OCI-LY7 (cell line): ENCODE measurements at regions not wholly inside any gene's neighbourhood (a gene's known extent, or its start where the extent isn't known, plus 50 kb on each side); places are given as distances from the start of the nearest gene placed in this dataset.

Experiments used
- BruUV-seq: library from RNA; stranded (reverse); fragments of 400-500 nt; replicated peaks from 2 replicates; lab custom pipeline; 2021; lab: Mats Ljungman, UMichigan
- CTCF ChIA-PET: fragments of 300-600 bp; sonication (Branson Sonifier 250); formaldehyde crosslinking; loops from one replicate; lab custom pipeline; 2022; ENCODE audit warnings: antibody characterized with exemption; ENCODE audit not compliant: unreplicated experiment; lab: Charles Lee
- POLR2A ChIA-PET: fragments of 300-600 bp; sonication (Branson Sonifier 250); formaldehyde crosslinking; loops from one replicate; lab custom pipeline; 2022; ENCODE audit warnings: antibody characterized with exemption; lab: Charles Lee
- DNase-seq: peaks from one replicate; pipeline ENCODE4 v3.0.0-alpha.2; 2015; ENCODE audit warnings: low spot score
- H2AFZ ChIP-seq: fragments of 200-600 bp; sonication (generic), shearing (Covaris generic); 2 replicates; pipeline ENCODE4 v1.6.1; 2014; ENCODE audit warnings: mild to moderate bottlenecking, antibody characterized with exemption, low read length, moderate library complexity
- H3K27ac ChIP-seq: fragments of 200-600 bp; sonication (generic); 2 replicates; pipeline ENCODE4 v1.5.1; 2014; ENCODE audit warnings: mixed run types, low read depth, mild to moderate bottlenecking, moderate library complexity, low read length, inconsistent platforms; ENCODE audit not compliant: poor library complexity, severe bottlenecking
- H3K36me3 ChIP-seq: fragments of 200-600 bp; sonication (generic); 2 replicates; pipeline ENCODE4 v1.6.1; 2014; ENCODE audit warnings: mild to moderate bottlenecking, antibody characterized with exemption, low read length, moderate library complexity, mixed read lengths; ENCODE audit not compliant: insufficient read depth
- H3K4me1 ChIP-seq: fragments of 200-600 bp; sonication (generic); 2 replicates; pipeline ENCODE4 v1.5.1; 2014; ENCODE audit warnings: mild to moderate bottlenecking, low read length; ENCODE audit not compliant: insufficient read depth, poor library complexity, severe bottlenecking
- H3K4me2 ChIP-seq: fragments of 200-600 bp; sonication (generic); 2 replicates; pipeline ENCODE4 v1.6.1; 2014; ENCODE audit warnings: mild to moderate bottlenecking, low read length
- H3K4me3 ChIP-seq: fragments of 200-600 bp; sonication (generic); 2 replicates; pipeline ENCODE4 v1.5.1; 2014; ENCODE audit warnings: mild to moderate bottlenecking, low read depth, low read length; ENCODE audit not compliant: poor library complexity, severe bottlenecking
- H3K79me2 ChIP-seq: fragments of 200-600 bp; sonication (generic); 2 replicates; pipeline ENCODE4 v1.6.1; 2016; ENCODE audit warnings: low read depth, mild to moderate bottlenecking, low read length, moderate library complexity, mixed read lengths; ENCODE audit not compliant: insufficient read depth
- H3K9me2 ChIP-seq: fragments of 200-600 bp; sonication (generic); 2 replicates; pipeline ENCODE4 v1.6.1; 2016; ENCODE audit warnings: mild to moderate bottlenecking, low read length, mixed read lengths; ENCODE audit not compliant: insufficient read depth
- H3K9me3 ChIP-seq: fragments of 200-600 bp; sonication (generic); 2 replicates; pipeline ENCODE4 v1.6.1; 2014; ENCODE audit warnings: mild to moderate bottlenecking, mixed run types, low read length, mixed read lengths
- H4K20me1 ChIP-seq: fragments of 200-600 bp; sonication (generic); 2 replicates; pipeline ENCODE4 v1.6.1; 2014; ENCODE audit warnings: mild to moderate bottlenecking, antibody characterized with exemption, low read length, moderate library complexity, mixed read lengths; ENCODE audit not compliant: insufficient read depth
- CTCF ChIP-seq: fragments of 200-600 bp; sonication (generic); conservative IDR thresholded peaks from 2 replicates; pipeline ENCODE4 v1.5.1; 2014; ENCODE audit warnings: mild to moderate bottlenecking, antibody characterized with exemption, low read length, moderate library complexity, mixed read lengths
- EZH2phosphoT487 ChIP-seq: fragments of 200-600 bp; sonication (generic); IDR thresholded peaks from 2 replicates; pipeline ENCODE4 v1.6.1; 2018; ENCODE audit warnings: low read depth, borderline replicate concordance, mild to moderate bottlenecking, mixed run types, antibody characterized with exemption, low read length, moderate library complexity, mixed read lengths
- intact Hi-C: fragments of 100-400 bp; cut with micrococcal nuclease; formaldehyde crosslinking; loops from one replicate; pipeline ENCODE4 v1.10.0; 2022; ENCODE audit not compliant: unreplicated experiment

GRCh38 chr11:97850701-97851100, 1170.0 kb upstream of the CNTN5 start:
- no peak overlapping the region for H3K4me3 ChIP-seq
- no peak for DNase-seq
- no peaks in the 10 kb centered on the region for H3K9me3 ChIP-seq
- intact Hi-C loops, result no loop called here
- no TSS peak for BruUV-seq
- no peak overlapping the region for H3K27ac ChIP-seq
- H3K9me2 ChIP-seq, result no peaks in the 10 kb centered on the region
- H3K4me1 ChIP-seq, result no peaks in the 10 kb centered on the region
- CTCF ChIA-PET, result no interaction called here
- H4K20me1 ChIP-seq, result no peaks in the 10 kb centered on the region
- POLR2A ChIA-PET, result interaction anchor here (0.6 kb wide), 1 partner anchor 50 kb away, joined by 4 read pairs; no protein-coding TSS in a partner anchor
- no peaks in the 10 kb centered on the region for H3K79me2 ChIP-seq
- TF ChIP-seq CTCF (no peak), EZH2phosphoT487 (no peak)
- H3K4me2 ChIP-seq, result no peak overlapping the region
- H2AFZ ChIP-seq, result no peak overlapping the region
- H3K36me3 ChIP-seq, result no peaks in the 10 kb centered on the region

GRCh38 chr11:97854357-97854756, 1166.4 kb upstream of the CNTN5 start:
- no TSS peak for BruUV-seq
- POLR2A ChIA-PET, result no interaction called here
- H3K4me2 ChIP-seq, result no peak overlapping the region
- no peaks in the 10 kb centered on the region for H3K9me2 ChIP-seq
- TF ChIP-seq EZH2phosphoT487 (no peak), CTCF (no peak)
- H2AFZ ChIP-seq, result no peak overlapping the region
- H3K4me3 ChIP-seq, result no peak overlapping the region
- no peaks in the 10 kb centered on the region for H3K9me3 ChIP-seq
- H3K4me1 ChIP-seq, result no peaks in the 10 kb centered on the region
- no peaks in the 10 kb centered on the region for H4K20me1 ChIP-seq
- CTCF ChIA-PET, result no interaction called here
- no peaks in the 10 kb centered on the region for H3K79me2 ChIP-seq
- no peak for DNase-seq
- intact Hi-C loops, result no loop called here
- no peak overlapping the region for H3K27ac ChIP-seq
- no peaks in the 10 kb centered on the region for H3K36me3 ChIP-seq

- no peak for DNase-seq
- intact Hi-C loops, result no loop called here
- H2AFZ ChIP-seq, result no peak overlapping the region
- no peaks in the 10 kb centered on the region for H4K20me1 ChIP-seq
- H3K4me3 ChIP-seq, result no peak overlapping the region
- no peak overlapping the region for H3K27ac ChIP-seq
- no peaks in the 10 kb centered on the region for H3K9me3 ChIP-seq
- ChIA-PET CTCF (no interaction called here), POLR2A (no interaction called here)
- no peaks in the 10 kb centered on the region for H3K4me1 ChIP-seq
- no peaks in the 10 kb centered on the region for H3K36me3 ChIP-seq
- TF ChIP-seq EZH2phosphoT487 (no peak), CTCF (no peak)
- BruUV-seq, result no TSS peak
- no peaks in the 10 kb centered on the region for H3K9me2 ChIP-seq
- H3K4me2 ChIP-seq, result no peak overlapping the region
- no peaks in the 10 kb centered on the region for H3K79me2 ChIP-seq
Observed at GRCh38 chr11:97854877-97855276, 1165.9 kb upstream of the CNTN5 start.
